ENCODE measurements at regions not wholly inside any gene's neighbourhood (a gene's known extent, or its start where the extent isn't known, plus 50 kb on each side); places are given as distances from the start of the nearest gene placed in this dataset.
"Not testable (repeated sequence)": the region's sequence is repeated elsewhere in the genome, so short reads cannot be mapped to it uniquely, and the experiment has no call there.

DNA sequence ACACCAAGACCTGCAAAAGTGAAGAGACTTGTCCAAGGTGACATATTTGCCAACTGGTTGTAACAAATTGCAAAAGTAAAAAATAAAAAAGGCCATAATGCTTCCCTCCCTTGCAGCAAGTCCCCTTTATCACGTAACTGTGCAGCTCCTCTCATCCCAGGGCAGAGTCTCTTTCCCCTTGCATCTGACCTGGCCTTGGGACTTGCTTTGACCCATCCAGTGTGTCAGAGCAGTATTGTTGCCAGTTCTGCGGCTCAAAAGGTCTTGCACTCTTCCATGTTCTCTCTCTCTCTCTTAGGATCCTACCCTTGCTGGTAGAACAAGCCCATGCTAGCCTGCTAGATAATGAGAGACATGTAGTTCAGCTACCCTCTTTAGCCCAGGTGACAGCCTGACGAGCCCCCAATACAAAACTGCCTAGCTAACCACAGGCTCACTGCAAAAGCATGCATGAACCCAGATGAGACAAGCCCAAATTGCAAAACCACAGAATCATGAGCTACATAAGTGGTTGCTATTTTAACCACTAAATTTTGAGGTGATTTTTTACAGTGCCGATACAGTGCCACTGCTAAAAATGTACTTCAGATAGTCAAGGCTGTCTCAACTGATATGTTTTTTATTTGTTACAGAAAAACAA is 289.5 kb upstream of the PPARGC1A start:
- CTCF ChIA-PET, result no interaction called here
- Mint-ChIP-seq H3K4me3 (no peak overlapping the region), H3K27me3 (ENCODE audit: low read depth) (no peaks in the 10 kb centered on the region), H3K4me1 (ENCODE audit: low read depth) (no peaks in the 10 kb centered on the region), H3K36me3 (ENCODE audit: low read depth) (no peaks in the 10 kb centered on the region), H3K9me3 (no peaks in the 10 kb centered on the region), H3K27ac (no peak overlapping the region)
- intact Hi-C loops (cut with micrococcal nuclease), result no loop called here
- DNase-seq, result no peak

GRCh38 chr4:24177443-24177842 is 287.6 kb upstream of the PPARGC1A start:
- H3K27ac Mint-ChIP-seq; CTCF ChIA-PET; H3K27me3 Mint-ChIP-seq (ENCODE audit: low read depth); intact Hi-C loops (cut with micrococcal nuclease); DNase-seq; H3K4me1 Mint-ChIP-seq (ENCODE audit: low read depth); H3K36me3 Mint-ChIP-seq (ENCODE audit: low read depth); H3K9me3 Mint-ChIP-seq; H3K4me3 Mint-ChIP-seq: not testable (repeated sequence)

DNA sequence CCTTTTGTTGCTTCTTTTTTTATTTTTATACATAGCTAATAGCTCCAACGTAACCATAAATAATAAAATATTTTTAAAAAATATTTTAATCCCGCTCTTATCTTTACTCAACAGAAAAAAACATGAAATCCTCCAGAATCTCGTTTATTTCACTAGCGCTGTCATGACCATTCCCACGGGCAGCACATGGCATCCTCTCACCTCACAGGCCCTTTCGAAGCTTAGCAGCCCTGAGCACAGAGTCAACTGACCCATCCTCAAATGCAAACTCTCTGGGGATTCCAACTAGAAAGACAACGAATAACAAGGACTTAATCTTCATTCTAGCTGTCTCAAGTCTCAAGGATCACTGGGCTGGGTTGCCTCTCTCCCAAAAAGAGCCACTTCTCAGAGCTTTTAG is 285.9 kb upstream of the PPARGC1A start:
- CTCF ChIA-PET, result no interaction called here
- Mint-ChIP-seq H3K4me1 (ENCODE audit: low read depth) (no peaks in the 10 kb centered on the region), H3K36me3 (ENCODE audit: low read depth) (no peaks in the 10 kb centered on the region), H3K27me3 (ENCODE audit: low read depth) (no peaks in the 10 kb centered on the region), H3K27ac (no peak overlapping the region), H3K9me3 (no peaks in the 10 kb centered on the region), H3K4me3 (no peak overlapping the region)
- no peak for DNase-seq
- intact Hi-C loops (cut with micrococcal nuclease), result no loop called here

- H3K36me3 Mint-ChIP-seq (ENCODE audit: low read depth), result no peaks in the 10 kb centered on the region
- CTCF ChIA-PET, result no interaction called here
These were observed 284.8 kb upstream of the PPARGC1A start for GRCh38 chr4:24174602-24175001.

GRCh38 chr4:24172406-24172805 is 282.6 kb upstream of the PPARGC1A start:
- no peaks in the 10 kb centered on the region for H3K36me3 Mint-ChIP-seq (ENCODE audit: low read depth)
- intact Hi-C loops (cut with micrococcal nuclease), result no loop called here
- DNase-seq, result no peak
- H3K27ac Mint-ChIP-seq, result no peak overlapping the region
- no peaks in the 10 kb centered on the region for H3K4me1 Mint-ChIP-seq (ENCODE audit: low read depth)
- CTCF ChIA-PET, result no interaction called here
- H3K4me3 Mint-ChIP-seq, result no peak overlapping the region
- no peaks in the 10 kb centered on the region for H3K9me3 Mint-ChIP-seq
- no peaks in the 10 kb centered on the region for H3K27me3 Mint-ChIP-seq (ENCODE audit: low read depth)

More at GRCh38 chr4:24174602-24175001, 284.8 kb upstream of the PPARGC1A start:
- no peak overlapping the region for H3K4me3 Mint-ChIP-seq
- no peak for DNase-seq
- intact Hi-C loops (cut with micrococcal nuclease), result no loop called here
- no peaks in the 10 kb centered on the region for H3K9me3 Mint-ChIP-seq
- H3K4me1 Mint-ChIP-seq (ENCODE audit: low read depth), result no peaks in the 10 kb centered on the region
- no peak overlapping the region for H3K27ac Mint-ChIP-seq
- no peaks in the 10 kb centered on the region for H3K27me3 Mint-ChIP-seq (ENCODE audit: low read depth)

GRCh38 chr4:24169956-24170355 is 280.1 kb upstream of the PPARGC1A start:
- H3K27ac Mint-ChIP-seq, result no peak overlapping the region
- CTCF ChIA-PET, result no interaction called here
- intact Hi-C loops (cut with micrococcal nuclease), result loop anchor here (10.0 kb wide), 1 partner anchor 55 kb away; no protein-coding TSS in a partner anchor

DNA sequence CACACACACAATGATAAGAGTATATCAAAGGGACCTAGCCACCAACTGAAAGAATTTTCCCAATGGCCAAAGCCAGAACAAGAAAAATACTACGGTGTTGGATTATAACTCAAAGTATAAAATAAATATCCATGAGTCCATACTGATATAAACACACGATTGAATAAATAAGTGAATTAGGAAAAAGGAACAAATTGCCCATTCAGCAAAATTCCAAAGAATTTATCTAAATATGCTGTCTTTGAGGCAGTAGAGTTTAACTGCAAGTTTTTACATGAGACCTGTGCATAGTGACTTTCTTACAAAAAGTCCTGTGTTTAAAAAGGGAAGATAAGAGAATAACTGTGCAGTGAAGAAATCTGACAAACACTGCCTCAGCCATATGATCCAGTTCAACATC is 278.8 kb upstream of the PPARGC1A start:
- Mint-ChIP-seq H3K4me1 (ENCODE audit: low read depth) (no peaks in the 10 kb centered on the region), H3K4me3 (no peak overlapping the region), H3K27me3 (ENCODE audit: low read depth) (peaks cover 11% of the 10 kb centered on the region), H3K36me3 (ENCODE audit: low read depth) (no peaks in the 10 kb centered on the region), H3K27ac (no peak overlapping the region), H3K9me3 (no peaks in the 10 kb centered on the region)
- CTCF ChIA-PET, result no interaction called here
- DNase-seq, result no peak
- intact Hi-C loops (cut with micrococcal nuclease), result loop anchor here (10.0 kb wide), 1 partner anchor 56 kb away; no protein-coding TSS in a partner anchor

More at GRCh38 chr4:24169956-24170355, 280.1 kb upstream of the PPARGC1A start:
- DNase-seq, result no peak
- H3K27me3 Mint-ChIP-seq (ENCODE audit: low read depth), result peaks cover 2% of the 10 kb centered on the region
- H3K9me3 Mint-ChIP-seq, result no peaks in the 10 kb centered on the region
- no peaks in the 10 kb centered on the region for H3K4me1 Mint-ChIP-seq (ENCODE audit: low read depth)
- H3K4me3 Mint-ChIP-seq, result no peak overlapping the region
- H3K36me3 Mint-ChIP-seq (ENCODE audit: low read depth), result no peaks in the 10 kb centered on the region

DNA sequence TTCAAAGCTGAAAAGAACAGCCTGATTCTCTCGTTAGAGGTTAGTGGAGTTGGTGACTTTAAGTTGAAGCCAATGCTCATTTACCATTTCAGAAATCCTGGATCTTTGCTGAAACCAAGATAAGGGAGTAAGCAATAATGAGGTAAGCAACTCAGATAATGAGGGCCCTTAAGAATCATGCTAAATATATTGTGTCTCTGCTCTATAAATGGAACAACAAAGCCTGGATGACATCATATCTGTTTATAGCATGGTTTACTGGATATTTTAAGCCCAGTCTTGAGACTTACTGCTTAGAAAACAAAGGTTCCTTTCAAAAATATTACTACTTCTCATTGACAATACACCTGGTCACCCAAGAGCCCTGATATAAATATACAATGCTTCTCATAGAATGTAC is 276.7 kb upstream of the PPARGC1A start:
- no peaks in the 10 kb centered on the region for H3K9me3 Mint-ChIP-seq
- no peak overlapping the region for H3K27ac Mint-ChIP-seq
- H3K4me3 Mint-ChIP-seq, result no peak overlapping the region
- no peaks in the 10 kb centered on the region for H3K4me1 Mint-ChIP-seq (ENCODE audit: low read depth)
- intact Hi-C loops (cut with micrococcal nuclease), result loop anchor here (10.0 kb wide), 1 partner anchor 58 kb away; no protein-coding TSS in a partner anchor
- no peak for DNase-seq
- H3K27me3 Mint-ChIP-seq (ENCODE audit: low read depth), result peaks cover 11% of the 10 kb centered on the region
- CTCF ChIA-PET, result no interaction called here
- no peaks in the 10 kb centered on the region for H3K36me3 Mint-ChIP-seq (ENCODE audit: low read depth)

DNA sequence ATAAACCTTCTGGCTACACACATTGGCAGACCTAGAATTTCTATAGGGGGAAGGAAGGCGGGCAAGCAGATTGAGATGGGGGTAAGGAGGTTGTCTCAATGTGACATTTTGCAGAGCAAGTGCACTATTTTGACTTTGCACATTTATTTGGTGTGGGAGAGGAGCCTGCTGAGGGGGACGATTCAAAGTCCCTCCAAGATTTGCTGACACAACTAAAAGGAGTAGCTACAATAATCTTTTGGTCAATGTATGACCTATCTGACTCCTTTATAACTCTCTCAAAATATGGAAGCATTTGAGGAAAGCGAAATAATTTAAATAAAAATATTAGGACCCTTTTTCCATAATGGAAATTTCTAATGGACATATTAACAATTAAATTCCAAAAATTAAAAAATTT is 274.9 kb upstream of the PPARGC1A start:
- CTCF ChIA-PET, result no interaction called here
- peaks cover 11% of the 10 kb centered on the region for H3K27me3 Mint-ChIP-seq (ENCODE audit: low read depth)
- H3K4me3 Mint-ChIP-seq, result no peak overlapping the region
- H3K36me3 Mint-ChIP-seq (ENCODE audit: low read depth), result no peaks in the 10 kb centered on the region
- DNase-seq, result no peak
- no peaks in the 10 kb centered on the region for H3K9me3 Mint-ChIP-seq
- no peaks in the 10 kb centered on the region for H3K4me1 Mint-ChIP-seq (ENCODE audit: low read depth)
- H3K27ac Mint-ChIP-seq, result no peak overlapping the region
- intact Hi-C loops (cut with micrococcal nuclease), result loop anchor here (10.0 kb wide), 1 partner anchor 60 kb away; no protein-coding TSS in a partner anchor

DNA sequence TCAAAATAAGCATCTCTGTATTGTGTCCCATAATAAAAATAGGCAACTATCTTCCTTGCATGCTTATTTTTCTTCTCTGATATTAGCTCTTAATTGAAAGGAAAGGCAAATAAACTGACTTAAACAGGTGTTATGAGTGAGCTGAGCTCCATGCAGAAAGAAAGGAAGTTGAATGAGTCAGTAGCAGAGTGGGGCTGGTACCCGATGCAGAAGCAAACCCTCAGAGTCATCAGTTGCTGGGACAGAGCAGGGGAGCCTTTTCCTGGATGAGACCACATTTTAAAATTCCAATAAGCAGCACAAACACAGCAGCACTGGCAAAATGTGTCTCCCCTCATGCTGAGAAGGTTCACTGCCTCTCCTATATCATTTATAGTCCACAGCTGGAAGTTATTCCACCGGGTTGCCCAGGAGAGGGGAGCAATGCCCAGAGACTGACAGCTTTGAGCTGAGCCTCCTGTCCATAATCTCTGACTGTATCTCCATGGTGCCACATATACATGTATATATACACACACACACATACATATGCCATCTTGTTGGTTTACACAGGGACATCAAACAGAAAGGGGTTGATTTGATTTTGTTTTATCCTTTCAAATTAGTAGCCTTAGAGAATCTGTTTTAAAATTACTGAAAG is 274.3 kb upstream of the PPARGC1A start:
- no peak for DNase-seq
- peaks cover 11% of the 10 kb centered on the region for H3K27me3 Mint-ChIP-seq (ENCODE audit: low read depth)
- no peaks in the 10 kb centered on the region for H3K9me3 Mint-ChIP-seq
- H3K27ac Mint-ChIP-seq, result no peak overlapping the region
- no peak overlapping the region for H3K4me3 Mint-ChIP-seq
- no peaks in the 10 kb centered on the region for H3K4me1 Mint-ChIP-seq (ENCODE audit: low read depth)
- H3K36me3 Mint-ChIP-seq (ENCODE audit: low read depth), result no peaks in the 10 kb centered on the region
- CTCF ChIA-PET, result no interaction called here
- intact Hi-C loops (cut with micrococcal nuclease), result loop anchor here (10.0 kb wide), 1 partner anchor 61 kb away; no protein-coding TSS in a partner anchor

DNA sequence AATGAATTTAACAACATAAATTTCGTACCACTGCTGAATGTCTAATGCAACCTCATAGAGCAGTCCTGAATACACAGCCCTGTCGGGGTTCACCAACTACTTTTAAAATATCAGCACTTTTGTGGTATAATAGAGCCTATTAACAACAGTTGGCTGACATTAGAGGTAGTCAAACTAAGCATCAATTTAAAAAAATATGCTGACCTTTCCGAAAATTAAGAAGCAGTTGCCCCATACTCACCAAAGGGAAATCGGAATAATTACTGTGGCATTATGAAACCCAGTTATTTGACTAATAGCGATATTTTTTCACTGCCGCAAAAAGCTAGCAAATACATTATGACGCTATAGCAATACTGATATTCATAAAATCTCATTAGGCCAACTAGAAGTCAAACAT is 273.5 kb upstream of the PPARGC1A start:
- Mint-ChIP-seq H3K27ac (no peak overlapping the region), H3K36me3 (ENCODE audit: low read depth) (no peaks in the 10 kb centered on the region), H3K4me3 (no peak overlapping the region), H3K4me1 (ENCODE audit: low read depth) (no peaks in the 10 kb centered on the region), H3K9me3 (no peaks in the 10 kb centered on the region), H3K27me3 (ENCODE audit: low read depth) (peaks cover 11% of the 10 kb centered on the region)
- no peak for DNase-seq
- intact Hi-C loops (cut with micrococcal nuclease), result loop anchor here (10.0 kb wide), 1 partner anchor 61 kb away; no protein-coding TSS in a partner anchor
- CTCF ChIA-PET, result no interaction called here

GRCh38 chr4:24160358-24160757 is 270.5 kb upstream of the PPARGC1A start:
- CTCF ChIA-PET, result no interaction called here
- Mint-ChIP-seq H3K4me1 (ENCODE audit: low read depth) (no peaks in the 10 kb centered on the region), H3K4me3 (no peak overlapping the region), H3K27ac (no peak overlapping the region), H3K9me3 (no peaks in the 10 kb centered on the region), H3K36me3 (ENCODE audit: low read depth) (no peaks in the 10 kb centered on the region), H3K27me3 (ENCODE audit: low read depth) (peaks cover 9% of the 10 kb centered on the region)
- no peak for DNase-seq
- intact Hi-C loops (cut with micrococcal nuclease), result loop anchor here (10.0 kb wide), 1 partner anchor 64 kb away; no protein-coding TSS in a partner anchor

DNA sequence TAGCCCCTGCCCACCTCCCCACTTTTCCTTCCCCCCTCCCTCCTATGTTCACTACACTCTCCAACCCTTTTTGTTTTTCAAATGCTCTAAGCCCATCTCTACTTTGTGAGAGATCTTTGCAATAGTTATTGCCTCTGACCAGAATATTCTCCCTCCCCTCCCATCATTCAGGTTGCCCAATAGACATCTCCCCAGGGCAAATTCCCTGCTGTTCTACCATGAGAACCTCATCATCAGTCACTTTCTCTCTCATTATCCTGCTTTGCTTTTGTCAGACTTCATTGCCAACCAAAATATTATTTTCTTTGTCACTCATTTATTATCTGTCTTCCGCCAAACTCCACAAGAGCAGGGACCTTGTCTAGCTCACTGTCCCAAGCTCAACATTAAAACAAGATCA is 268.2 kb upstream of the PPARGC1A start:
- H3K36me3 Mint-ChIP-seq (ENCODE audit: low read depth), result no peaks in the 10 kb centered on the region
- no peak overlapping the region for H3K27ac Mint-ChIP-seq
- no peak overlapping the region for H3K4me3 Mint-ChIP-seq
- intact Hi-C loops (cut with micrococcal nuclease), result no loop called here
- H3K4me1 Mint-ChIP-seq (ENCODE audit: low read depth), result no peaks in the 10 kb centered on the region
- no peaks in the 10 kb centered on the region for H3K9me3 Mint-ChIP-seq
- DNase-seq, result no peak
- CTCF ChIA-PET, result no interaction called here
- H3K27me3 Mint-ChIP-seq (ENCODE audit: low read depth), result no peaks in the 10 kb centered on the region

All from activated naive CD4-positive, alpha-beta T cell treated with anti-CD3 and anti-CD28 coated beads for 36 hours (primary cell).